CD4-positive, alpha-beta T cell treated with Interleukin-1 beta for 1 hour (primary cell): ENCODE measurements at regions not wholly inside any gene's neighbourhood (a gene's known extent, or its start where the extent isn't known, plus 50 kb on each side); places are given as distances from the start of the nearest gene placed in this dataset.
"Not testable (repeated sequence)": the region's sequence is repeated elsewhere in the genome, so short reads cannot be mapped to it uniquely, and the experiment has no call there.

Experiments used
- DNase-seq, 2 donors: peaks; one replicate each; pipeline ENCODE4 v3.0.0-alpha.2; 2020 to 2022

DNA sequence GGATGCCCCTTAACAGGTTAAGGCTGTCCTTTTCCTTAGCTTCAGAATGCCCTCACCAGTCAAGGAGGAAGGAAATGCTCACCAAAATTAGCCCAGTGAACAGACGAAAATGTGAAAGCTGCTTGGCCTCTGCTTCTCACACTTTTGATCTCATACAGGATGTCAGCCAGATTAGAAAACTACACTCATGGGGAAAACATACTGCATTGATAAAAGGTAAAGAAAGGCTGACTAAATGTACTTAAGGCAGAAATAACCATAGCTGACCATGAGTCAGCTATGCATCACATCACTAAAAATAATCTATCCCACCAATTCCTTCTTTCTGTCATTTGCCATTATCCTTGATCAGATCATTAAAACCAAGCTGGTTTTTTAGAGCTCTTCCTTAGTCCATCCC is 198.4 kb upstream of the TENT5A start:
- no peak for DNase-seq

DNA sequence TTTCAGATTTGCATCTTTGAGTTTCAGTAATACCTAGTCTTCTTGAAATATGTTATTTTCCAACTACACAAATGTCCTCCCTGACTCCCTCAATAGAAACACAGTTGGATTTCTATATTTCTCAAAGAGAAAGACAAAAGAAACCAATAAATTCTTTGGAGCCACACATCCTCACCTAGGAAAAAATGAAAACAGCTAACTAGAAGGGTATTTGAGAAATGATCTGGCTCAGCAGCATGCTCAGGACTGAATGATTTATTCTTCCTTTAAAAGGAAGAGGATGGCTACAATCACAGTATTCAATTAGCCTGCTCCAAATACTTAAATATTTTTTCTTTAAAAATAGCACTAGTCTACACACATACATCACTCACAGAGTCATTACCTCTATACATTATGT is 196.4 kb upstream of the TENT5A start:
- DNase-seq: no peak

DNA sequence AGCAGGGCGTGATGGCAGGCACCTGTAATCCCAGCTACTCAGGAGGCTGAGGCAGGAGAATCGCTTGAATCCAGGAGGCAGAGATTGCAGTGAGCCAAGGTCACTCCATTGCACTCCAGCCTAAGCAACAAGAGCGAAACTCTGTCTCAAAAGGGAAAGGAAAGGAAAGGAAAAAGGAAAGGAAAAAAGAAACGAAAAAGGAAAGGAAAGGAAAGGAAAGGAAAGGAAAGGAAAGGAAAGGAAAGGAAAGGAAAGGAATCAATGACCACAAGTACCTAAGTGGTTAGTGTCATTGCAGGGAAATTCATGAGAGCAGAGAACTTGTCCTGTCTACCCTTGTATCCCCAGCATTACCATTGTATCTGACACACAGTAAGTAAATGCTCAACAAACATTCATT is 195.7 kb upstream of the TENT5A start:
- DNase-seq: not testable (repeated sequence)

DNA sequence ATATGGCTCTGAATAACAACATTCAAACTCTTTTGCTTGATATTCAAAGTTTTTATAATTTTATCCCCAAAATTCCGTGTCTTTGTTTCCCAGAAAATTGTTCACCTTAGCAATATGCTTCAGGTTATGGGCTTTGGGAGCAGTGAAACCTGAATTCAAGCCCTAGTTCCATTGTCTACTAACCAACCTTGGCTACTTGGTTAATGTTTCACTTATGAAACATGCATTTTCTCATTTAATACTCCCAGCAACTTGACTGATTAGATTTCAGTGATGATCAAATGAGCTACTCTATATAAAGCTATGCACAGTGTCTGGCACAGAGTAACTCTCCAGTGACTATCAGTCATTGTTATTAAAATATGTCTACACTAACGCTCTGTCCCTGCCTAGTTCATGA is 192.2 kb upstream of the TENT5A start:
- no peak for DNase-seq

DNA sequence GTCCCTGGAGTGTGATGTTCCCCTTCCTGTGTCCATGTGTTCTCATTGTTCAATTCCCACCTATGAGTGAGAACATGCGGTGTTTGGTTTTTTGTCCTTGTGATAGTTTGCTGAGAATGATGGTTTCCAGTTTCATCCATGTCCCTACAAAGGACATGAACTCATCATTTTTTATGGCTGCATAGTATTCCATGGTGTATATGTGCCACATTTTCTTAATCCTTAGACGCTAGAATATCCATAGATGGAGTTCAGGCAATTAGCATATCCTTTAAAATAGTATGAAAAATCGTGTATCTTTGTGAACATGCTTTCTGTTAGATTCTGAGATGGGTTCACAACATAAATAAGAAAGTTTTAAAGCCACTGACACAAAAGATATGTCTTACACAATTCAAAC is 190.4 kb upstream of the TENT5A start:
- DNase-seq: not testable (repeated sequence)

DNA sequence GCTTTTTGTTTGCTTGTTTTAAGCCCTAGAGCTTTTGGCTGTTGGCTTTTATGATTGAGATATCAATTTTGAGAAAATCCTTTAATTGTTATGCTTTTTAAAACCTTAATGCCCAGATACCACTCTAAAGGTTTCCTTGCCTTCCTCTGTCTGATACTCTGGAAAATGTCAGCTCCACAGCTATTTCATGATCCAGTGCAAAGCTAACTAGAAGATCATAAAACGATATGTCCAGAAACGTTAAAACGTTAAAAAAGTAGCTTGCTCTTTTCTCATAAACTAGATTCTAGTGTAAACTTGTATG is 189.5 kb upstream of the TENT5A start:
- DNase-seq: no peak

DNA sequence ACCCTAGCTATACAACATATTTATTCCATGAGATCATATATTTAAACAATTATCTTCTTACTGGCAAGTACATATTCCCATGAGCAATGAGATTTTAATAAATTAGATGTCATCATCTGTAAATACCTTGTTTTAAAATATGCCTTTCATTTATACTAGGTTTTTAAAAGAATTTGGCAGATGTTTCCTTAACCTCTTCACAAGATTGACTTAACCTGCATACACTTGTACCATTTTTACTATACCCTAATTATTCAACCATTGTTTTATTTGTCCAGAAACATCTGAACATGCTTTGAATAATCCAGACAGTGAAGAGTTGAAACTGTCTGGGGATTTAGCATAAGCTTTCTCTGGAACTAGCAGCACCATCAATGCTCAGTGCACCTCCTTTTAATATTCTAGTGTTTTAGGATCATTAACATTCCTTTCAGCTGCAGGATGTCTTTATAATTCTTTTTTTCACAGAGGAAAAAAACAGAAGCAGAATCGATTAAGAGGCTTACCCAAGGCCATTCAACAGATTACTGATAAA is 188.0 kb upstream of the TENT5A start:
- DNase-seq: no peak

DNA sequence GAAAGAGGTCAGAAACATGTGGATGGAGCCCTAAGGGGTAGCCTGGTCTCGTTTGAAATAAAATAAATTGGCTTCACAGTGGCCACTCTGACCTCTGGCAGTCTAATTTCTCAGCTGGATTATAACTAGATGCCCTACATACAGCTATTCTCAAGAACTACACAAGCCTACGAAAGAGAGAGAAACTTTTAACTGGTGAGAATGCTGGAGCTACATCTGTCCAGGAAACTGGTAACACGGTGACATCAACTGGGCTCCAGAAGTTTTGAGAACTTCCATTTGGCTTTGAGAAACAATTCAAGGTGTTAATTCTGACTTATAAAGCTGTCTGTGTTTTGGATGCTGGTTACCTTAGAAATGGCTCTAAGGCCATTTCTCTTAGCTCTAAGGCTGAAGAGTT is 187.3 kb upstream of the TENT5A start:
- DNase-seq: no peak

- no peak for DNase-seq
Measured at GRCh38 chr6:81938991-81939732, 186.7 kb upstream of the TENT5A start.

DNA sequence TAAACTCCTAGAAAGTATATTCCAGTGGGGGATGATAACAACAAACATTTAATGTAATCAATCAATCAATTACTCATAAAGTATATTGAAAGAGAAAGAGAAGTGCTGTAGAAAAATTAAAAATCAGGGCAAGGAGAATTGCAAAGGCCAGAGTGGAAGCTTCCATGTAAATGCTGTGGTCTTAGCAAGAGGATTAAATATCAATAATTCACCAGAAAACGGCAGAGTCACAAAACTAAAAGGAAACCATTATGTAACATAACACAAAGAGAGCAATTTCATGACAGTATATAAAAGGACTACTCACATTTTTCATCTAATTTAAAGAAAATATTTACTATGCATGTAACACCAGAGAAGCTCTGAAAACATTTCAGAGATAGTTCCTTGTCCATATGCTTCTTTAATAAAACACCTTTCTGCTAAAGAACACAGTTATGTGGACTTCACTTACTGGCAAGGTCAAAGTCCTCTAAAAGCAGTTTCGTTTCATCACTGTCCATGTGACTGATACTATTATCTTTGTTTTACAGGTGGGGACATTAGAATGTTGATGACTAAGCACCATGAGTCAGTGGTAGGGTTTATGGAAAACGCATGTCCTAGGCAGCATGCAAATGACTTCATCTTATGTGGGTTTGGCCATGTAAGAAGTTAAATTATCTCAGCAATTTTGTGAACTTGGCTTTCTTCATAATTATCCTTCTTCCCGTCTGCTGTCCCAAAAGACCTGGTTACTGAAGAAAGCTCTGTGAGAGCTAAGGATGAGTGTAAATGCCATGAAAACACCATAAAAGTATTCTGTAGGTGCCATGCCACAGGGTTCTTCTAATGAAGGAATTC is 185.8 kb upstream of the TENT5A start:
- no peak for DNase-seq

GRCh38 chr6:81937296-81937937 is 184.9 kb upstream of the TENT5A start:
- DNase-seq: no peak

GRCh38 chr6:81934936-81935335 is 182.5 kb upstream of the TENT5A start:
- DNase-seq: no peak

DNA sequence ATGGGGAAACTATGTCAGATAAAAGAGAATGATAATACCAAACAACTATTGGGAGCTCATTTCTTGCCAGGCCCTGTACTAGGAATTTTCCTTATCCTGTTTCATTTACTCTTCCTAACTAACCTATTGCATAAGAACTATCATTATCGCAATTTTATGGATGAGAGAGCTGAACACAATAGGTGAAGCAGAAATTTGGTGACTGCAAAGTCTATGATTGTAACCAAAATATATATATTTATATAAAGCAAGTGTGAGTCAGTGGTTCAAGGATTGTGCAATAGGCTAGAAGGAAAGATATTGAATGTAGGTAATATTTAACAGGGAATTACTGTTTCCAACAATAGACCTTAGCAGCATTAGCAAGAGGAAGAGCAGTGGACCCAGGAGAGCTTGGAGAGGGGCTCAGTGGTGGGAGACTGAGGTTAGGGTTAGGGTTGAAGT is 181.1 kb upstream of the TENT5A start:
- no peak for DNase-seq

DNA sequence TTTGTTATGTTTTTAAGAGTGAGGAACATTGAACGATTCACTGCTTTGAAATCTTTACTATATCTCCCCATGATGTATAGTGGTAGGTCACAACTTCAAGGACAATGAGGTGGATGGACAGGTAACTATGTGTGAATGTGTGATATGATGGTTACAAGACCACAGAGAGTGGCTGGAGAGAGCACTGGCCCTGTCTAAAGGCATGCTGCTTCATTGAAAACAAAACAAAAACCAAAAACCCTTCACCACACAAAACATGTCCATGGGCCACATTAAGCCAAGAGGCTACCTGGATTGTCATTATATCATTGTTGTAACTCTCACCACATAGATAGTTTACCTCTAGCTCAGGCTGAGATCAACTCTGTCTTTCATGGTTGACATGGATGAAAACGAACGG is 180.6 kb upstream of the TENT5A start:
- no peak for DNase-seq

DNA sequence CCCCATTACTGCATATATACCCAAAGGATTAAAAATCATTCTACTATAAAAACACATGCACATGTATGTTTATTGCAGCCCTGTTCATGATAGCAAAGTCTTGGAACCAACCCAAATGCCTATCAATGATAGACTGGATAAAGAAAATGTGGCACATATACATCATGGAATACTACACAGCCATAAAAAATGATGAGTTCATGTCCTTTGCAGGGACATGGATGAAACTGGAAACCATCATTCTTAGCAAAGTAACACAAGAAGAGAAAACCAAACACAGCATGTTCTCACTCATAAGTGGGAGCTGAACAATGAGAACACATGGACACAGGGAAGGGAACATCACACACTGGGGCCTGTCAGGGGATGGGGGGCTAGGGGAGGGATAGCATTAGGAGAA is 180.0 kb upstream of the TENT5A start:
- not testable (repeated sequence) for DNase-seq

DNA sequence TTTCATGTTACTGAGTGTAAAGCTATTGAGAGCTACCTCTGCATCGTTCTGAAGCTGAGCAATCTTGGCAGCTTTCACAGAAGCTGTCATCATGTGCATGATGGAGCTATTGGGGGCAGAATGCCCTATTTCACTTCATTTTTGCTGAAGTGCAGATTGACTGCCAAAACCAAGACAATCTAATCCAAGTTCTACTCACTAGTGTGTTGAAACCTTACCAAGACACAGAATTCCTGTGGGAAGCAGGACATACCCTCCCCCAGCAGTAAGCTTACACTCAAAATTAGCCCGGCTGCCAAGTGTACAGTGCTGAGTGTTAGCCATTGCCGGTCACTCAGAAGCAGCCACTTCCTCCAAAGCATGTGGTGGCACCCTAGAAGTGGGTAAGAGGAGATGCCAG is 177.3 kb upstream of the TENT5A start:
- DNase-seq: no peak

DNA sequence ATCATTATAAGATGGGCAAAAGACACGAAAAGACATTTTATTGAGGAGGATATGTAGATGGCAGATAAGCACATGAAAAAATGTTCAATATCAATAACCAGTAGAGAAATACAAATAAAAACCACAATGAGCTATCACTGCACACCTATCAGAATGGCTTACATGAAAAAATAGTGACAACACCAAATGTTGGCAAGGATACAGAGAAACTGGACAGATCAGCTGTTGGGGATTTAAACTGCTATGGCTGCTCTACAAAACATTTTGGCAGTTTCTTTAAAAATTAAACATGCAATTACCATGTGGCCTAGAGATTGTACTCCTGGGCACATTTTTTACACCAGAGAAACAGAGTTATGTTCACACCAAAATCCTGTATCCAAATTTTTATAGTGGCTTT is 172.7 kb upstream of the TENT5A start:
- no peak for DNase-seq

- DNase-seq: no peak
Measured at GRCh38 chr6:81909981-81910900, 157.8 kb upstream of the TENT5A start.

DNA sequence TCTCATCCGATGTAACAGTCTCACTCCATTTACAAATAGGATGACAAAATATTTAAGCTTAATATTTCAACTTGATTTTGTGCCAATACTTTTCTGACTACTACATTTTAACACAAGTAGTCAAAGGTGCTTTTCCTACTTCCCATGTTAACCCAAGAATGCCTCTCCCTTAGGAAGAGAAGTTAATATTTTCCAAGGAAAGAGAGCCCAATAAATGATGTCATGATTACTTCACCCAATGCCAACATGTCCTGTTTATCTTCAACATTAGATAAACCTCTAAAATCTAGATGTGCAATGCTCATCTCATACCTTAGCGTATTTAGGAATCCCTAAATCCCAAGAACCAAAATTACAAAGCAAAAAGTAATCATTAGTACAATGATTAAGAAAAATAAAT is 156.7 kb upstream of the TENT5A start:
- DNase-seq: no peak

DNA sequence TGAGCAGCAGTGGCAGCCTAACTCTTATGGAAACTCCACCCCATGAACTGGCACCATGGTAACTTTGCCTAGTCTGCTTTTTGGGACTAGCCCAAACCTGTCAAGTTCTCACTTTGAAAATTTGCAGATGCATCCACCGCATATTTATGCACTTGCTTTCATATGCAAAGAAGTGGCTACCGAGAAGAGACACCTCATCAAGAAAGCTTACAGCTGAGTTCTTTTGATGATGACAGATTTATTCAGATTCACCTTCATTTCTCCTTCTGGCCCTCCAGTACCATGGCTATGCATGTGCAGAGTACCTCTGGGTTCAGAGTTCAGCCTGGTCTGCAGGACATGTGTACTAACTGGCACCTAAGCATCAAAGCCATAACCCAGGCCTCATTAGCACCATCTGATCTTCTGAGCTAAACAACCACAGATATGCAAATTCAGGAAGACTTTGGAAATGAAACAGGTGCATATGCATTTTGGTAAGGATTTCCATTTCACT is 154.3 kb upstream of the TENT5A start:
- DNase-seq: no peak

- no peak for DNase-seq
Measured at GRCh38 chr6:81906041-81906440, 153.6 kb upstream of the TENT5A start.

DNA sequence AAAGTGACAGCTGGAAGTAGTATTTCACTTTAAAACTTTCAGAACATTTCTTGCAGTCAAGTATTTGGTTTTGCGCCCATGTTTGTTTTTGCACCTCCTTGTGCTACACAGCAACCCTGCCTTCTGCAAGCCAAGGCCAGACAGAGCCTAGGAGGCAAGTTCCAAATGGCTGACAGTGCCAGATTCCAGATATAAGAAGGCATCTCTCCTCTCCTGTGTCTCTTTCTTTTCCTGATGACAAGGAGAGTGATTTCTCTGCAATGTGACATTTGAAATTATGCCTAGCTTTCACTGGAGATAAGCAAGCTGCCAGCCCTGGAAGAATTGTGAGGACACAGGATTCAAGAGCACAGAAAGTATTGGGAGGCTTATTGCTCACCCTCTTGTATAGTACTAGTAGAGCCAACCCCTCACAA is 149.1 kb upstream of the TENT5A start:
- no peak for DNase-seq
